ENCODE measurements at regions not wholly inside any gene's neighbourhood (a gene's known extent, or its start where the extent isn't known, plus 50 kb on each side); places are given as distances from the start of the nearest gene placed in this dataset.
A peak's percentile ranks its signal among the peaks of the same experiment; 100 is the strongest.

GRCh38 chr5:13574574-13574973, 369.9 kb downstream of the DNAH5 start:
- no peak overlapping the region for H3K9ac ChIP-seq
- H3K9me3 ChIP-seq (replicated peaks in 1 of 11): peaks cover 5 to 15% (median 11%) of the 10 kb centered on the region in 11 experiments; a peak in 17 of 22 replicates
- H3K4me3 ChIP-seq: no peak overlapping the region
- H3K4me1 ChIP-seq: no peaks in the 10 kb centered on the region
- H3K27ac ChIP-seq: no peak overlapping the region
- H4K20me1 ChIP-seq: no peaks in the 10 kb centered on the region
- no peak overlapping the region for H3K4me2 ChIP-seq
- no peaks in the 10 kb centered on the region for H3K36me3 ChIP-seq
- no peaks in the 10 kb centered on the region for H3K27me3 ChIP-seq
- no peak for TF ChIP-seq Cebpa-rat (IDR thresholded peaks at IDR 0.05)

GRCh38 chr5:13572163-13572562, 372.3 kb downstream of the DNAH5 start:
- TF ChIP-seq Cebpa-rat (IDR thresholded peaks at IDR 0.05): no peak
- Histone ChIP-seq H3K4me2 (no peak overlapping the region), H3K4me1 (no peaks in the 10 kb centered on the region)

GRCh38 chr5:13569090-13569715, 375.3 kb downstream of the DNAH5 start:
- H3K27ac ChIP-seq: no peak overlapping the region
- H3K4me2 ChIP-seq: no peak overlapping the region
- H3K9me3 ChIP-seq (replicated peaks in 1 of 11): peaks cover 0 to 13% (median 0%) of the 10 kb centered on the region in 11 experiments; a peak in 5 of 22 replicates
- H4K20me1 ChIP-seq: no peaks in the 10 kb centered on the region
- no peak overlapping the region for H3K9ac ChIP-seq
- no peak for TF ChIP-seq Cebpa-rat (IDR thresholded peaks at IDR 0.05)
- H3K27me3 ChIP-seq: no peaks in the 10 kb centered on the region
- H3K4me3 ChIP-seq: no peak overlapping the region
- no peaks in the 10 kb centered on the region for H3K36me3 ChIP-seq
- no peaks in the 10 kb centered on the region for H3K4me1 ChIP-seq

More at GRCh38 chr5:13572163-13572562, 372.3 kb downstream of the DNAH5 start:
- no peak overlapping the region for H3K27ac ChIP-seq
- H3K9me3 ChIP-seq (replicated peaks in 1 of 11): no peaks in the 10 kb centered on the region
- H3K9ac ChIP-seq: no peak overlapping the region
- H3K4me3 ChIP-seq: no peak overlapping the region
- no peaks in the 10 kb centered on the region for H4K20me1 ChIP-seq
- H3K27me3 ChIP-seq: no peaks in the 10 kb centered on the region
- no peaks in the 10 kb centered on the region for H3K36me3 ChIP-seq

GRCh38 chr5:13567819-13568218, 376.7 kb downstream of the DNAH5 start:
- H4K20me1 ChIP-seq: no peaks in the 10 kb centered on the region
- no peaks in the 10 kb centered on the region for H3K4me1 ChIP-seq
- H3K4me3 ChIP-seq: no peak overlapping the region
- no peaks in the 10 kb centered on the region for H3K27me3 ChIP-seq
- no peak overlapping the region for H3K9ac ChIP-seq
- peaks cover 0 to 14% (median 0%) of the 10 kb centered on the region in 11 experiments; a peak in 5 of 22 replicates for H3K9me3 ChIP-seq (replicated peaks in 1 of 11)
- no peaks in the 10 kb centered on the region for H3K36me3 ChIP-seq
- no peak overlapping the region for H3K4me2 ChIP-seq
- no peak for TF ChIP-seq Cebpa-rat (IDR thresholded peaks at IDR 0.05)
- H3K27ac ChIP-seq: no peak overlapping the region

- Histone ChIP-seq H3K4me3 (no peak overlapping the region), H3K9ac (no peak overlapping the region), H3K4me2 (no peak overlapping the region), H3K4me1 (no peaks in the 10 kb centered on the region), H3K27ac (no peak overlapping the region), H3K27me3 (no peaks in the 10 kb centered on the region), H3K9me3 (replicated peaks in 1 of 11) (peaks cover 0 to 14% (median 0%) of the 10 kb centered on the region in 11 experiments; a peak in 5 of 22 replicates), H4K20me1 (no peaks in the 10 kb centered on the region), H3K36me3 (no peaks in the 10 kb centered on the region)
- peak in 1 of 11 experiments; percentile 23; a peak in 1 of 22 replicates for TF ChIP-seq Cebpa-rat (IDR thresholded peaks at IDR 0.05)
Measured at GRCh38 chr5:13566871-13567339, 377.6 kb downstream of the DNAH5 start.

GRCh38 chr5:13558408-13558807, 386.1 kb downstream of the DNAH5 start:
- Histone ChIP-seq H3K9me3 (replicated peaks in 1 of 11) (no peaks in the 10 kb centered on the region), H3K27me3 (no peaks in the 10 kb centered on the region), H3K4me1 (no peaks in the 10 kb centered on the region), H3K9ac (no peak overlapping the region), H4K20me1 (no peaks in the 10 kb centered on the region), H3K36me3 (no peaks in the 10 kb centered on the region), H3K4me2 (no peak overlapping the region), H3K4me3 (no peak overlapping the region), H3K27ac (no peak overlapping the region)
- no peak for TF ChIP-seq Cebpa-rat (IDR thresholded peaks at IDR 0.05)

- no peak overlapping the region for H3K27ac ChIP-seq
- TF ChIP-seq Cebpa-rat (IDR thresholded peaks at IDR 0.05): no peak
- no peak overlapping the region for H3K4me2 ChIP-seq
- H3K36me3 ChIP-seq: no peaks in the 10 kb centered on the region
- peaks cover 0 to 6% (median 0%) of the 10 kb centered on the region in 10 experiments; a peak in 4 of 20 replicates for H3K4me1 ChIP-seq
- H3K4me3 ChIP-seq: no peak overlapping the region
- no peaks in the 10 kb centered on the region for H3K9me3 ChIP-seq (replicated peaks in 1 of 11)
- H4K20me1 ChIP-seq: no peaks in the 10 kb centered on the region
- no peak overlapping the region for H3K9ac ChIP-seq
- H3K27me3 ChIP-seq: no peaks in the 10 kb centered on the region
Measured at GRCh38 chr5:13553896-13554295, 390.6 kb downstream of the DNAH5 start.

- Histone ChIP-seq H3K9ac (no peak overlapping the region), H4K20me1 (no peaks in the 10 kb centered on the region), H3K4me1 (peaks cover 0 to 6% (median 0%) of the 10 kb centered on the region in 10 experiments; a peak in 4 of 20 replicates), H3K36me3 (no peaks in the 10 kb centered on the region), H3K4me3 (no peak overlapping the region), H3K9me3 (replicated peaks in 1 of 11) (no peaks in the 10 kb centered on the region), H3K4me2 (no peak overlapping the region), H3K27ac (no peak overlapping the region), H3K27me3 (no peaks in the 10 kb centered on the region)
- TF ChIP-seq Cebpa-rat (IDR thresholded peaks at IDR 0.05): no peak
Measured at GRCh38 chr5:13552361-13552760, 392.1 kb downstream of the DNAH5 start.

- Histone ChIP-seq H3K4me3 (no peak overlapping the region), H3K9ac (no peak overlapping the region), H3K36me3 (no peaks in the 10 kb centered on the region), H3K27me3 (no peaks in the 10 kb centered on the region), H3K27ac (no peak overlapping the region), H4K20me1 (no peaks in the 10 kb centered on the region), H3K9me3 (replicated peaks in 1 of 11) (no peaks in the 10 kb centered on the region), H3K4me2 (0 out of 22 replicates have a peak overlapping the region, but pooled peaks of 1 of the 11 experiments have one; percentile 20), H3K4me1 (peaks cover 0 to 6% (median 0%) of the 10 kb centered on the region in 10 experiments; a peak in 4 of 20 replicates)
- no peak for TF ChIP-seq Cebpa-rat (IDR thresholded peaks at IDR 0.05)
Measured at GRCh38 chr5:13551645-13552044, 392.8 kb downstream of the DNAH5 start.
